ENCODE measurements at regions not wholly inside any gene's neighbourhood (a gene's known extent, or its start where the extent isn't known, plus 50 kb on each side); places are given as distances from the start of the nearest gene placed in this dataset.
"Not testable (repeated sequence)": the region's sequence is repeated elsewhere in the genome, so short reads cannot be mapped to it uniquely, and the experiment has no call there.

DNA sequence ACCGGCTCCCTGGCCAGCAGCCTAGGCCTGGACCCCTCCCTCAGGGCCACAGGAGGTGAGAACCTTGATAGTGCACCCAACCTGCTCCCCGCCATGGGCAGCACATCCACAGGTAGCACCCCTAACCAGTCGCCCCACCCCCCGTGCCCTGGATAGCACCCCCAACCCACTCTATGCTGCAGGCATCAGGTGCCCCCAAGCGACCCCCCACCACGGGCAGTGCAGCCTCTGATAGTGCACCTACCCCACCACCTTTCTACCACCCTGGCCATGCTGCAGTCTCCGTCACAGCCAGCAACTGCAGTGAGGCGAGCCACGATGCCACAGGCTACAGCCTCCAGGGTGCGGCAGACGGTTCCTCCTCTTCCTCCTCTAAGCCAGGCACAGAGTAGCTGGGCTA, 55.6 kb downstream of the SOWAHC start:
- no peak for DNase-seq

DNA sequence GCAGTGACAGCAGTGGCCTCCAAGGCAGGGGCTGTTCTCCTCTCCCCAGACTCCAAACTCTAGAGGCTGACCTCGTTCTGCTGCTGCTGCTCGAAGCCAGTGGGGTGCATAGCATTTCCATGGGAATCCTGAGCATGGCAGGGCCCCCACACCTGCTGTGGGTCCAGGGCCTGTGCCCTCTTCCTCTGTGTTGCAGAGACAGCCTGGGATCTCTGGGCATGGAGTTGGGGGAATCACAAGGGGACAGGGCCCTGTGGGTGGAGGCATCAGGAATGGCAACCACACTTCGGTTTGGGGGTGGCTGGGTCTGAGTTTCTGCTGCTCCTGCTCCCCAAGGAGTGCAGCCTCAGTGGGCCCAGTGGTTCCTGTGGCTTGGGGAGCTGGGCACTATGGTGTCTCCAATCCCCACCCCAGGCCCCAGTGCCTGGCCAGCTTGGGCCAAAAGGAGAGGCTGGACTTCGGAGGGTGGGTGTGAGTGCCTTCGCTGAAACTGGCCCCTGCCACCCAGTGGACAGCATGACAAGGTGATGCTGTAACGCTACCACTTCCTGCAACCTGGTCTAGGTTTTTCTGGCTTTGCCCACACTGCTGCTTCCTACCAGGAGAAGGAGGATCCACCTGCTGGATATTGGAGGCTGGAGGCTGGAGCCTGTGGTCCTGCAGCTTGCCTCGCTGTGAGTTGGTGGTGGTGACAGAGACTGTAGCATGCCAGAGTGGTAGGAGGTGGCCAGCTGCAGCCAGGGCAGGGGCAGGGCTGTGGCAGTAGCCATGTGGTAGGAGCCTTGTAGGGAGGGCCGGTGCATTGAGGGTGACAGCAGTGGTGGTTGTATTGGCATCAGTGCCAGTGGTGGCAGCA, 56.6 kb downstream of the SOWAHC start:
- DNase-seq, result no peak

DNA sequence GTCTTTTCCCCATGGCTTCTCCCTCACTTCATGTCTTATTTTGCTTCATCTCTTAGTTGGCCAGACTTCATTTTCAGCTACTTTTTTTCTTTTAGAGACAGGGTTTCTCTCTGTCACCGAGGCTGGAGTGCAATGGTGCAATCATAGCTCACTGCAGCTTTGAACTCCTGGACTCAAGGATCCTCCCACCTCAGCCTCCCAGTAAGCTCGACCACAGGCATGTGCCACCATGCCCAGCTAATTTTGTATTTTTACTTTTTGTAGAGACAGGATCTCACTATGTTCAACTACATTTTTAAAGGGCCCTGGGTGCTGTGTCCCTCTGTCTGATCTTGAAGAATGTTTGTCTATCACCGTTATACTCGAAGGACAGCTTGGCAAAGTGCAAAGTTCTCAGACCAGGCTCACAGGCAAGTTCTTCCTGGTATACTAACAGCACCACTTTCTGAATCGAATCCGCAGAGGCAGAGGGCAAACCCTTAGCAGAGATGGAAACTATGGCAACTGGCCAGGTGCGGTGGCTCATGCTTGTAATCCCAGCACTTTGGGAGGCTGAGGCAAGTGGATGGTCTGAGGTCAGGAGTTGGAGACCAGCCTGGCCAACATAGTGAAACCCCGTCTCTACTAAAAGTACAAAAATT, 60.9 kb downstream of the SOWAHC start:
- DNase-seq, result no peak

DNA sequence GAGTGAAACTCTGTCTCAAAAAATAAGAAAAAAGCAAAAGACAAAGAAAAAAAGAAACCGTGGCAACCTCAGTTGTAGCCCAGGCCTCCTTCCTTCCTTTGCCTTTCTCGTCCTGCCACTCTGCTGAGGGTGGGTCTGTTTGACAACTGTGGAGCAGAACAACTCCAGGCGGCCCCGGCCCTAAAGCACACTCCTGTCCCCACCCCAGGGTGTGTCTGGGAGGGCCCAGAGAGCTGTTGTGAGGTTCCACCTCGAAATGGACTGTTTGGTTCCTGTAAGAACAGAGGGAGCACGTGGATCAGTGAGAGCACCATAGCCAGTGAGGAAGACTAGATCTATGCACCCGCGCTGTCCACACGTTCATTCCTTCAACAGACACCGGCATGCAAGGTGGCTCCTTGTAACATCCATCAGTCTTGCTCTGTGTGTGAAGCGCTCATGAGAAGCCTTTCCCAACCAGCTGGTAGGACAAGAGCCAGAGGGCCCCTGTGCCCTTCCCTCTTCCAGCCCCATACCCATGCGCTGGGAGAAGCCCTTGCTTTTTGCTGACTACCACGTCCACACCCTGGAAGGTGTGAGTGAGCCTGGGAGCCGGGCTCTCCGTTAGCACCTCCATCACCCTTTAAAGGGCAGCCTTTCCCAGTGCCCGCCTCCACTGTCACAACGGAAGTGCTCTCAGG, 61.6 kb downstream of the SOWAHC start:
- no peak for DNase-seq

DNA sequence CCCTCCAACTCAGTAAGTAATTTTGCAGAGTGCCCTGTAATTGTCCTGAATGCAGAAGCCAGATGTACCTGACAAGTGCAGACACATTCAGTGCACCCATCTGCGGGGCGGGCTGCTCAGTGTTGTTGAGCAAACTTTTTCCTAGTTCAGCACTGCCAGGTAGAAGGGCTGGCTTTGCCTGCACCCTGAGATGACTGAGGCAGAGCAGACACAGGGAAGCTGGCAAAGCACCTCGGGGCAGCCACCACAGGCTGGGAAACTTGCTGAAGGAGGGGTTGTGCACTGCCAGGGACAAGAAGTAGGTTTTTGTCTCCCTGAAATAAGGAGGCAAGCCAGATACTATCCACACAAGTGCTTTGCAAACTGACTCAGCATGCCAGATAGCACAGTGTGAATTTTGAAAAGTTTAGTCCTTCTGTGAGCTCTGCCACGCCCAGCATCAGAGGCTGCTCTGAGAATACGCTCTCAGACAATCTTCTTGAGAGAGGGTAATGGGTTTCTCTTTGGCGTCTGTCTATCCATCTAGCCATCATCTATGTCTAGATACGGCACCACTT, 62.3 kb downstream of the SOWAHC start:
- peak; percentile 8 for DNase-seq

DNA sequence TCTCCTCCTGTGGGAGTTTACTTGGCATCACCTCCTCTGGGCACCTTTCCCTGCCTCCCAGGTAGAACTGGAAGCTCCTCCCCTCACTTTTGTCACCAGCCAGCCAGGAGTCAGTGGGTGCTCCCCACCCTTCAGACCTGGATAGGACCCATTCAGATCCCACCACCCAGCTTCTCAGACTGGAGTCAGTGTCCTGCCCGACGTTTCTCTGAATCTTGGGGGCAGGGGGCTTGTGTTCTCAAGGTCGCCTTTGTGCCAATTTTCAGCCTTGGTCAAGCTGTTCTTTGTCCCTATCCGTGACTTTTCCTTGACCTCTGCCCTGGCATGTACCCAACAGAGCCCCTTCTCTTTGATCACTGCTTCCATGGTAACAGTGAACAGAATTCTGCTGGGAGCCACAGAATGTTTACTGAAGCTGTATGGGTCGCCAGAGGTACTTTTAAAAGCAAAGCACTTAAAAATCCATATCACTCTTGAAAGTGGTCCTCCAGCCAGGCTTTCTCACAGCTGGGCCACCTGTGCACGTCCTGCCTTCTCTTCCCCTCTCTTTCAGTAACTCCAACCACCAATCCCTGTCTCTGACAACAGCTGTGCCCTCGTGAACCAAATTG, 63.1 kb downstream of the SOWAHC start:
- DNase-seq, result peak; percentile 78

DNA sequence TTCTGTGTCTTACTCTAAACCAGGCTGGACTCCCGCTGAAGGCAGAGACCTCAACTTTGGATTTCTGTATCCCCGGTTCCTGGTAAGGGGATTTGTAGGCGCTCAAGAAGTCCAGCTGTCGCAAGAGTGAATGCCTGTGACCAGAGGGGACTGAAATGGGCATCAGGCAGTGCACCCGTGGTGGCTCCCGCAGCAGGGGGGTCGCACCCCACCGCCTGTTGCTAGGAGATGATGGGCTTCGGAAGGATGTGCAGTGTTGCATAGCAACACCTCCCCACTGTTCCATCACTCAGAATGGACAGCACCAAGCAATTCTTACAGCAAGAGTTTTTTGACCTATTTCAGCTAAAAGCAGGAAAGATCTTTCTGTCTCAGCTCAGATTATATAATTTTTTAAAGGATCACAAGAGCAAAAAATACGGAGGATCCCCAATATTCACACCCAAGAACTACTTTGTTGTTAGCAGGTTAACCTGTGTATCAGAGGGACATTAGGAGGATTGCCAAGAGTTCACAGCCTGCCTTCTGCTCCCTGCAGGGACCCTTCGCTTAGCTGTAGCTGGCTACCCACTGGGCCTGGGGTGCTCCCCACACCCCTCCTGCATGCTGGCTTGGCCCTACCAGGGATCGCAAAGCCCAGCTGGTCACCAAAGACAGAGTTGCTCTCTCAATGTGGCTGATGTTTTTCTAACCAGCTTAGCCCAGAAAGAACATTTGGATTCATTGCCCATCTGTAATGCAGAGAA, 63.8 kb downstream of the SOWAHC start:
- peak; percentile 69 for DNase-seq

DNA sequence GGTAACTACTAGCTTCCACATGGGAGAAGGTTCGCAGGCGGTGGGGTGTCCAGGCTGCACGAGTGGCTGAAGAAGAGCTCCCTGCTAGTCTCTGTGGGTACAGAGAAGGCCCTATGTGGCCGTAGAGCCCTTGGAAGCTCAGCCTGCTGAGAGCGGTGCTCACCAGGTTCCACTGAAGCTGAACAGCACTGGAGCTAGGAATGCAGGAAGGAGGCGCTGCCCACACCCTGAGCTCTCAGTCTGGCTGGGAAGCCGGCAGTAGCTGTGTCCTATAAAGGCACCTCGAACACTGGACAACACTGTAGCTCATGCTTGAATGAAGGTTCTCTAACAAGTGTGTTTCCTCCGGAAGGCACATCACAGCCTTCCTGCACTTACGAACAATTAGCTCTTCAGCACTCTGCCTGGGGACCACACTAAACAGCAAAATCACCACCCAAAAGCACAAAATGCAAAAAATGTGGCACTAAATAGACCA, 64.6 kb downstream of the SOWAHC start:
- not testable (repeated sequence) for DNase-seq

DNA sequence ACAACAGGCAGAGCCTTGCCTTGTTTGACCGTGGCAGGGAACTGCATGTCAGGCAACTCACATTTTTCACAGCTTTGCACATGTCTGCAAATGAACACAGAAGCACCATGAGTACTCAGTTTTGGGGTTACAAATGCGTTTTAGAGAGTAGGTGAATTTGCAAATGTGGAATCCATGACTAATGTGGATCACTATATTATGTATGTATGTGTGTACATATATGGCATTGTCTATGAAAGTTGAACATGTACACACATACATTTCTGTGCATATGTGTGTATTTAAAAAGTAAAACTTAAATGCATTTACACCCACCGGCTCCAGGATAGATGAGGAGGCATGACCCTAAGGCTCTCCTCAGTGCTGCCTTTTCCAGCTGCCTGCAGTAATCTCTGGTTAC, 65.1 kb downstream of the SOWAHC start:
- no peak for DNase-seq

DNA sequence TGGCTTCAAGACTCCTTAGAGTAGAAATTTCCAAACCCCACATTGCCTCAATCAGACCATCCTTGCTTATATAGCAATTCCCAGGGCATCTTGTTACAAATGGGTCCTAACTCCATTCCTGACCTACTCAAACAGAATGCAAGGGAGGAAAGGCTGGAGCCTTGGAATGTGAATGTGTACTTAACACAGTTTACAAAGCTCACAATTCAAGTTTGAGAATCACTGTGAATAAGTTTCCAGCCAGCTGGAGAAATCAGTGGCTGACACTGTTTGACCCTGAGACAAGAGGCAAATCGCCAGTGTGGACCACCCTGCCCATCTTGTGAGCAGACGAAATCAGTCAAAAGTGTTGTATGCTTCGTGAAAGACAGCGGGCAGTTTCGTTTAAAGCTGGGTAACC, 65.5 kb downstream of the SOWAHC start:
- DNase-seq, result no peak

DNA sequence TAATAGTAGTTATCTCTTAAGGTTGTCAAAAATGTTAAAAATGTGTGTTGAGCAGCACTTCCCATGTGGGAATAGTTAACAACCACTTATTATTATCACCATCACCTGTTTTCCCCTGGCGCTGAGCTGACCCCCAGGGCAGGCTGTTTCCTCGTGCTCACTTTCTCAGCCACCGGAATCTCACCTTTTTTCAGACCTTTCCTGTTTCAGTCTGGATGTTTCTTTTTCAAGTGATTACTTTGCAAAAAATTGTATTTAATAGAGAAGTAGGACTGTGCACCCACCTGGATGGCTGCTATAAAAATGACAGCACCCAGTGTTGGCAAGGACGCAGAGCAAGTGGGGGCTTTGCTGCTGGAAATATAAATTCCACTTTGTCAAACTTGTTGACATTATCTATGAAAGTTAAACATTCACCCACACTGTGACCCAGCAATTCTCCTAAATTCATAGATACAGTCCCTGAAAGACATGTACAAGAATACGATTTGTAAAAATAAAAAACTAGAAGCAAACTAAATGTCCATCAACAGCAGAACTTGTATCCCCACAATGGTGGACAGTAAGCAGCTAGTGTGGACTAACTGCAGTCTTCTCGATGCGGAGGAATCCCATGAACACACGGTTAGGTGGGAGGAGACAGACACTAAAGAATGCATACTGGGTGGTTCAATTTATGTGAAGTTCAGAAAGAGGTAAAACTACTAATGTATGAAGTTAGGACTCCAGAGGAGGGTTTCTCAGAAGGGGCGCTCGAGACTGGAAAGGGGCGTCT, 66.5 kb downstream of the SOWAHC start:
- DNase-seq, result no peak

DNA sequence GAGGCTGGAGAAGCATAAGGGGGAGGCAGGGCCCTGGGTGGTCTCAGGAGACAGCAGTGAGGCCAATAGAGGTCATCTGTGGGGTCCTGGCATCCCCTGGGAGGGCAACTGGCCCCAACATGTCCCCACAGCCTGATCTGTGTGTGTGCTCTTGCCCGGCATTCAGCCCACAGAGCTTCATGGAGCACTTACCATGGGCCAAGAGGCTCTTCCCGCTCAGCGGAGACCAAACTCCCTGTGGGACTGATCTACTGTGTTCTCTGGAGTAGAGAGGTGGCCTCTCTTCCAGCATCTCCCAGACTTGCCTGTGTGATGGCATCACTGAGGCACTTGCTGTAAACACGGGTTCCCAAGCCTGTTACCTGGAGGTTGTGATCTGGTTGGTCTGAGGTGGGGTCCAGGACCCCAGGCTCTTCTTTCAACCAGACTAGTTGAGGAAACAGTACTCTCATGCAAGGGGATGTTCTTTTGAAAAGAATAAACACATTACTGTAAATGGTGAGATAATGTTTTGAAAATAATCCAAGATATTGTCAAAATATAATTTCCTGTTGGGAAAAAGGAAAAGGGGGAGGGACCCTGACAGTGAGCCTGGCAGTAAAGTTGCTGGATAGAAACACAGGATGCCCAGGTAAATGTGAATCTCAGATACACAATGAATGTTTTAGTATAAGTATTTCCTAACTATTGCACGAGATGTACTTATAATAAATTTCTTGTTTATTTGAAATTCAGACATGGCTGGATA, 67.6 kb downstream of the SOWAHC start:
- DNase-seq, result no peak

DNA sequence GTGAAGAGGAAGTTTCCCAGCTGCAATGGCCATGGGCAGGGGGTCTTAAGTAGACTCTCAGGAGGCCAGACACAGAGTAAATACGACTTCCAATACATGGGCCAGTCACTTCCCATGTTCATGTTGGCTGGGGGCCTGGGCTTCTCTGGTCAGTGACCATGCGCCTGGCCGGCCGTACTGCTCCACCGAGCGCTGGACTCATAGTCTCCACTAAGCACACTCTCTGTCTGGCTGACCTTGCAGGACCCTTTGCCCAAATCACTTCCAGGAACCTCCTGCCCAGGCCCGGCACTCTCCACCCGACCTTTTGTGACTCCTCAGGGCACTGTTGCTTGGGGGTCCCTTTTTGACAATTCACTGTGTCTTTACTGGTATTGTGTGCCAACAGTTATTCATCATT, 69.3 kb downstream of the SOWAHC start:
- no peak for DNase-seq

DNA sequence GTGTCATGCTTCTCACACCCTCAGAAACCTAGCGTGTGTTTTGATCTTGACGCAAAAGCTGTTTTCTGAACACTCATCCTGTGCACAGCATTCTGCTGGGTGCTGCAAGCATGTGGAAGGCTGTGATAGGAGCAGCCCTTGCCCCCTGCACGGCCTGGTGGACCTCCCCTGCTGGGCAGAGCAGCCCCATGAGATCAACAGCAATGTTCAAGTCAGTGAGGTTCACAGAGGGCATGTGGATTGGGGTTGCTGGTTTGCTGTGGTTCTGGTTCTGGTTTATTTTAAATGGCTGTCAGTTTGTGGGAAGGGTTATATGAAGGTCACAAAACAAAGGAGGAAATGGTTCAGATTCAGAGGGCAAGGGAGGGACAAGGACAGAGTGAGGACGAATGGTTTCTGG, 71.3 kb downstream of the SOWAHC start:
- no peak for DNase-seq

DNA sequence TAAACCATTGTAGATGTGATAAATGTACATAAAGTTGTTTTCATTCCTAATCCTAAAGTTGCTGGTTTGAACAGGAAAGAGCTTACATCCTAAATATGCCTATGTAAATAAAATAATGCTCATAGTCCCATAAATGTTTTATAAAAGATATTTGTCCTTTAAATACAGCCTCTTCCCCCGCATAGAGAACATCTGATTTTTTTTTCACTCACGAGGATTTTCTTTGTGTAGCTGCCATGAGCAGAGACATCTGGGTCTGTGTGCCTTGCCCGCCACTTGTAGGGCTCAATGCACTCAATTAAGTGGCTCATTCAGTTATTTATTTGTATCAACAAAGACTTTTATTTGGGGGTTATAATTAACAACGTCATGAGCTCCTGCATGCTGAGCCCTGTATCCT, 72.8 kb downstream of the SOWAHC start:
- DNase-seq, result no peak

DNA sequence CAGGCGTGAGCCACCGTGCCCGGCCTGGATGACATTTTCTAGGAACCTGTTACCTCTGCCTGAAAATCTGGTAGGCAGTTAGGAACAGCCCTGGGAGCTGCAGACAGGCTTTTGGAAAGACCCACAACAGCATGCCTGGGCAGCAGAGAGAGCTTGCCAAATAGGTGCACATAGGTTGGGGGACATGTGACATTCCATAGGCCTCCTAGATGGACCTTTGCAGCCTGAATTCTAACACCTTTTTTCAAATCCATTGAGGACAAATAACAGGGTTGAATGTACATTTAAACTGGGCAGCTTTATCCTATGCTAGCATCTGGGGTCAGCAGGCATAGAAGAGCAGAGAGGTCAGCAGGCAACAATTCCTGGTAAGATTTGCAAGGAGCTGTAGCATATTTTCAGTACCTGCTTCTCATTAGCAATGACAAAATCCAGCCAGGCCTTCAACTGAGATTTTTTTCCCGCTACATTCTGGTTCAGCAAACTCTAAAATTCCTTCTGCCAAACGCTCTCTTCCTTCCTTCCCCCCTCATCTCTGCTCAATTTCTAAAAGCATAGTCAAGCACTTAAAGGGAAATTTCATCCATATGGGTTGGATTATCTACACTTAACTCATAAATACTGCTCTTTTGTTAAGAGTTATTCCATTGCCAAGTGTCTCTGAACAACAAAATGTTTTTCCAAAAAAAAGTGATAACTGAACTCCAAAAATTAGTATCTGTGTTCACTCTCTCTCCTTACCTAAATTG, 75.2 kb downstream of the SOWAHC start:
- no peak for DNase-seq

DNA sequence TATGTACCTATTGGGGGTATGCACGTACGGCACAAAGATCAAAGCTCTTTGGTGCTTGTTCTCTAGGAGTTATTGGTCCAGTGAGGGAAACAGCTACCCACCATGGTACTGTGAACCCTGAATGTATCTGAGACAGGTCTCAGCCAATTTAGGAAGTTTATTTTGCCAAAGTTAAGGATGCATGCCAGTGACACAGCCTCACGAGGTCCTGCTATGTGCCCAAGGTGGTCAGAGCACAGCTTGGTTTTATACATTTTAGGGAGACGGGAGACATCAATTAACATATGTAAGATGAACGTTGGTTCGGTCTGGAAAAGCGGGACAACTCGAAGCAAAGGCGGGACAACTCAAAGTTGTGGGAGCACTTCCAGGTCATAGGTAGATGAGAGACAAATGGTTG, 75.8 kb downstream of the SOWAHC start:
- no peak for DNase-seq

DNA sequence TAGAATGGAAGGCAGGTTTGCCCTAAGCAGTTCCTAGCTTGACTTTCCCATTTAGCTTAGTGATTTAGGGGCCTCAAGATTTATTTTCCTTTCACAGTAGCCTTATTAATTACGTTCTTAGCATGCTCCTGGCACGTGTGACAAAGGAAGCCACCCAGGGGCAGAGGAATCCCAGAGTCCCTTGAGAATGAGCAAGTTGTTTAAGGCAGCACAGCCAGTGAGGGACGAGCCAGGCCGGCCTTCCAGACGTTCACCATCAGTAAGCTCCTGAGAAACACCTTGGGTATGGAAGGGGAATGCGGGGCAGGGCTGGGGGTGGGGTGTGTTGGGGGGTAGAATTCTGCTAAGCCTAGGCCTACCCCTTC, 76.3 kb downstream of the SOWAHC start:
- DNase-seq, result no peak

DNA sequence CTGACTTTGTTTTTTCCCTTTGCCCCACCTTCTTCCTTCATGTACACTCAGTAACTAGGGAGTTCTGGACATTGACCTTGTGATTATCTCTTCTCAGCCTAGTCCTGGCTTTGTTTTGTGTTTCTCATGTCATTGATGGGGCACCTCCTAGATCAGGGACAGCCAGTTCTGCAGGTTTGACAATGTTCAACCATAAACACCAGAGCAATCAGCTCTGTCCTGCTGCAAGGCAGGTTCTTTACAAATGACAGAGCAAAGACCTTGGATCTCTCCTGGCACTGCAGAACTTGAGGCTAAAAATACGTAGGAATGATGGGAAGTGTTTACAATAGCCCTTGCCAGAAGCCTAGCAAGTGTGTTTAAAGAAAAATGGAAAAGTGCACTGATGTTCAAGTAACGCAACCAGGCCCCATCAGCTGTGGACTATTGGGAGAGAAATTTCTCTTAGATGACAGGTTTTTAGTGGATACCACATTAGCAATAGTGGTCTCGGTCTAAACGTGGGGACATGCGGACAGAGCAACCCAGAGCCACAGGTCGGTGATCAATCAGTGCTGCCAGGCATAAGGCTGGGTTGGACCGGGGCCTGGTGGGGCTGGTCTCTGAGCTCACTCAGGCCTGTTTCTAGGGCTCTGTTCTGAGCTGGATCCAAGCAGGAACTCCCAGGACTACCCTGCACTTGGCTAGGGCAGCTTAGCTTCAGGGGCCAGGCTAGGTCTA, 76.8 kb downstream of the SOWAHC start:
- no peak for DNase-seq
